Renal cortical epithelial cell (primary cell): ENCODE measurements at regions not wholly inside any gene's neighbourhood (a gene's known extent, or its start where the extent isn't known, plus 50 kb on each side); places are given as distances from the start of the nearest gene placed in this dataset.

ENCODE experiments used
- DNase-seq: peaks from one replicate; pipeline ENCODE4 v3.0.0-alpha.2; 2011; ENCODE audit warnings: low read depth

- DNase-seq, result no peak
Observed at GRCh38 chr12:81958406-81958805, 199.3 kb upstream of the PPFIA2 start.

- DNase-seq, result no peak
Observed at GRCh38 chr12:81957631-81958030, 198.5 kb upstream of the PPFIA2 start.

GRCh38 chr12:81956468-81956860 lies 197.3 kb upstream of the PPFIA2 start:
- no peak for DNase-seq

- peak; percentile 74 for DNase-seq
Observed at GRCh38 chr12:81953541-81953940, 194.4 kb upstream of the PPFIA2 start.

GRCh38 chr12:81950871-81951270 lies 191.7 kb upstream of the PPFIA2 start:
- DNase-seq, result no peak

- no peak for DNase-seq
Observed at GRCh38 chr12:81949841-81950308, 190.7 kb upstream of the PPFIA2 start.

GRCh38 chr12:81949416-81949815 lies 190.3 kb upstream of the PPFIA2 start:
- no peak for DNase-seq

GRCh38 chr12:81944886-81945285 lies 185.7 kb upstream of the PPFIA2 start:
- no peak for DNase-seq

- no peak for DNase-seq
Observed at GRCh38 chr12:81942594-81942993, 183.4 kb upstream of the PPFIA2 start.

- DNase-seq, result no peak
Observed at GRCh38 chr12:81930037-81930436, 170.9 kb upstream of the PPFIA2 start.

- no peak for DNase-seq
Observed at GRCh38 chr12:81896771-81897170, 137.6 kb upstream of the PPFIA2 start.

GRCh38 chr12:81888961-81889360 lies 129.8 kb upstream of the PPFIA2 start:
- DNase-seq, result no peak

- peak; percentile 99 for DNase-seq
Observed at GRCh38 chr12:81888106-81888740, 129.1 kb upstream of the PPFIA2 start.

- DNase-seq, result no peak
Observed at GRCh38 chr12:81874586-81874985, 115.4 kb upstream of the PPFIA2 start.

- peak; percentile 90 for DNase-seq
Observed at GRCh38 chr12:81874166-81874565, 115.0 kb upstream of the PPFIA2 start.

GRCh38 chr12:81872400-81872799 lies 113.2 kb upstream of the PPFIA2 start:
- peak; percentile 40 for DNase-seq

- peak; percentile 87 for DNase-seq
Observed at GRCh38 chr12:81866081-81866480, 106.9 kb upstream of the PPFIA2 start.

GRCh38 chr12:81863406-81863805 lies 104.3 kb upstream of the PPFIA2 start:
- DNase-seq, result peak; percentile 96

- DNase-seq, result peak; percentile 82
Observed at GRCh38 chr12:81859521-81859920, 100.4 kb upstream of the PPFIA2 start.

GRCh38 chr12:81843599-81843998 lies 84.4 kb upstream of the PPFIA2 start:
- DNase-seq, result no peak

- DNase-seq, result no peak
Observed at GRCh38 chr12:81835783-81836182, 76.6 kb upstream of the PPFIA2 start.

- DNase-seq, result peak; percentile 51
Observed at GRCh38 chr12:81819991-81820633, 61.0 kb upstream of the PPFIA2 start.

GRCh38 chr12:81815611-81816010 lies 56.5 kb upstream of the PPFIA2 start:
- DNase-seq, result peak; percentile 27

- peak; percentile 23 for DNase-seq
Observed at GRCh38 chr12:81811778-81812125, 52.6 kb upstream of the PPFIA2 start.
